Keratinocyte (primary cell): ENCODE measurements at regions not wholly inside any gene's neighbourhood (a gene's known extent, or its start where the extent isn't known, plus 50 kb on each side); places are given as distances from the start of the nearest gene placed in this dataset.

Source experiments
- EZH2 ChIP-seq: IDR thresholded peaks from one replicate; pipeline ENCODE4 v1.6.1; 2012; ENCODE audit warnings: inconsistent platforms, mild to moderate bottlenecking, low read length, moderate library complexity
- TF ChIP-seq, protein P1 (sequence below), 3 experiments: IDR thresholded peaks in 1 of 3; conservative IDR thresholded peaks in 1 of 3; optimal IDR thresholded peaks in 1 of 3; 2 replicates in 2 of 3; 3 replicates in 1 of 3; pipeline versions ENCODE3 to v1.5.1; 2011; ENCODE audit warnings: low read length in 3 of 3, mild to moderate bottlenecking in 3 of 3, moderate library complexity in 2 of 3, control low read depth in 1 of 3, inconsistent platforms in 1 of 3; ENCODE audit not compliant: insufficient read depth in 2 of 3; ENCODE audit errors: extremely low read depth in 1 of 3

DNA sequence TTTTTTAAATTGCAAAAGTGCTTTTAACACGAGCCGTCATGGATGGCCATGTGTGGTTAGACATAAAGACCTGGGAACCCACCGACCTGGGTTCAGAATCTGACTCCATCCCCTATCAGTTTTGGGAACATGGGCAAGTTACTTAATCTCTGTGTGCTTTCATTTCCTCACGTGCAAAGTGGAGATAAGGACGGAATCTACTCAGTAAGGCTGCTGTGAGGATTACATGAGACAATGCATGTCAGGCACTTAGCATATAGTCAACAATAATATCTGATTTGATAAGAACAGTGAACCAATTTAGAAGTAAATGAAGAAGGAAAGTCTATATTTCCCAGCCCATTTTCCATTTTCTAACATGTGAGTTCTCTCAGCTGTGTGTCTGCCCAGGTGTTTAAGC is 235.4 kb downstream of the SUDS3 start:
- TF ChIP-seq, protein P1, sequence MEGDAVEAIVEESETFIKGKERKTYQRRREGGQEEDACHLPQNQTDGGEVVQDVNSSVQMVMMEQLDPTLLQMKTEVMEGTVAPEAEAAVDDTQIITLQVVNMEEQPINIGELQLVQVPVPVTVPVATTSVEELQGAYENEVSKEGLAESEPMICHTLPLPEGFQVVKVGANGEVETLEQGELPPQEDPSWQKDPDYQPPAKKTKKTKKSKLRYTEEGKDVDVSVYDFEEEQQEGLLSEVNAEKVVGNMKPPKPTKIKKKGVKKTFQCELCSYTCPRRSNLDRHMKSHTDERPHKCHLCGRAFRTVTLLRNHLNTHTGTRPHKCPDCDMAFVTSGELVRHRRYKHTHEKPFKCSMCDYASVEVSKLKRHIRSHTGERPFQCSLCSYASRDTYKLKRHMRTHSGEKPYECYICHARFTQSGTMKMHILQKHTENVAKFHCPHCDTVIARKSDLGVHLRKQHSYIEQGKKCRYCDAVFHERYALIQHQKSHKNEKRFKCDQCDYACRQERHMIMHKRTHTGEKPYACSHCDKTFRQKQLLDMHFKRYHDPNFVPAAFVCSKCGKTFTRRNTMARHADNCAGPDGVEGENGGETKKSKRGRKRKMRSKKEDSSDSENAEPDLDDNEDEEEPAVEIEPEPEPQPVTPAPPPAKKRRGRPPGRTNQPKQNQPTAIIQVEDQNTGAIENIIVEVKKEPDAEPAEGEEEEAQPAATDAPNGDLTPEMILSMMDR (optimal IDR thresholded peaks at IDR 0.05 in 1 of 3, IDR thresholded peaks at IDR 0.05 in 1 of 3, conservative IDR thresholded peaks at IDR 0.05 in 1 of 3; ENCODE audit: extremely low read depth in 1 of 3, insufficient read depth in 2 of 3, low read length in 3 of 3): no peak
- TF ChIP-seq EZH2: no peak
